Activated T-helper 2 cell treated with anti-CD3 and anti-CD28 coated beads, Interferon-gamma antibody, Interleukin-2, Interleukin-4, amounts not matched to agents 10 μg/mL and 5 μg/mL and 100 μg/mL, durations not matched to agents 14 hours and 24 hours and 36 hours (primary cell): ENCODE measurements at regions not wholly inside any gene's neighbourhood (a gene's known extent, or its start where the extent isn't known, plus 50 kb on each side); places are given as distances from the start of the nearest gene placed in this dataset.

Source experiments
- DNase-seq: peaks from one replicate; pipeline ENCODE4 v3.0.0; 2021; ENCODE audit warnings: low spot score
- H3K27ac Mint-ChIP-seq: one replicate; pipeline ENCODE4 v1.8.0; 2021; ENCODE audit warnings: mixed read lengths
- H3K27me3 Mint-ChIP-seq: one replicate; pipeline ENCODE4 v1.8.0; 2021; ENCODE audit warnings: low read depth, mixed read lengths
- H3K36me3 Mint-ChIP-seq: one replicate; pipeline ENCODE4 v1.8.0; 2021; ENCODE audit warnings: low read depth, mixed read lengths
- H3K4me1 Mint-ChIP-seq: one replicate; pipeline ENCODE4 v1.8.0; 2021; ENCODE audit warnings: low read depth, mixed read lengths
- H3K4me3 Mint-ChIP-seq: one replicate; pipeline ENCODE4 v1.8.0; 2021; ENCODE audit warnings: low read depth, mild to moderate bottlenecking, moderate library complexity, mixed read lengths
- H3K9me3 Mint-ChIP-seq: one replicate; pipeline ENCODE4 v1.8.0; 2021; ENCODE audit warnings: mixed read lengths
- intact Hi-C: fragments of 100-400 bp; cut with micrococcal nuclease; formaldehyde crosslinking; loops from one replicate; pipeline ENCODE4 v1.15.1; 2023

DNA sequence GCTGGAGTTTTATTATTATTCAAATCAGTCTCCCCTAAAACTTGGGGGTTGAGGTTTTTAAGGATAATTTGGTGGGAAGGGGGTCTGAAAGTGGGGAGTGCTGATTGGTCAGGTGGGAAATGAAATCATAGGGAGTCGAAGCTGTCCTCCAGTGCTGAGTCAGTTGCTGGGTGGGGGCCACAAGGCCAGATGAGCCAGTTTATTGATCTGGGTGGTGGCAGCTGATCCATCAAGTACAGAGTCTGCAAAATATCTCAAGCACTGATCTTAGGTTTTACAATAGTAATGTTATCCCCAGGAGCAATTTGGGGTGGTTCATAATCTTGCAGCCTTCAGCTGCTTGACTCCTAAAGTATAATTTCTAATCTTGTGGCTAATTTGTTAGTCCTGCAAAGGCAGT is 146.0 kb upstream of the SPACA1 start:
- Mint-ChIP-seq H3K9me3 (no peaks in the 10 kb centered on the region), H3K36me3 (no peaks in the 10 kb centered on the region), H3K4me1 (peaks cover 18% of the 10 kb centered on the region), H3K27ac (no peak overlapping the region), H3K27me3 (peaks cover 25% of the 10 kb centered on the region), H3K4me3 (no peak overlapping the region)
- intact Hi-C loops = loop anchor here (10.0 kb wide), 1 partner anchor 797 kb away; no protein-coding TSS in a partner anchor
- no peak for DNase-seq

- Mint-ChIP-seq H3K9me3 (no peaks in the 10 kb centered on the region), H3K4me1 (peaks cover 8% of the 10 kb centered on the region), H3K4me3 (no peak overlapping the region), H3K27me3 (peaks cover 18% of the 10 kb centered on the region), H3K36me3 (no peaks in the 10 kb centered on the region), H3K27ac (no peak overlapping the region)
- no peak for DNase-seq
- intact Hi-C loops = loop anchor here (10.0 kb wide), 1 partner anchor 795 kb away; no protein-coding TSS in a partner anchor
Observed at GRCh38 chr6:87900160-87900698, 147.4 kb upstream of the SPACA1 start.

GRCh38 chr6:87899499-87900147 is 148.0 kb upstream of the SPACA1 start:
- Mint-ChIP-seq H3K9me3 (no peaks in the 10 kb centered on the region), H3K27ac (no peak overlapping the region), H3K27me3 (peaks cover 22% of the 10 kb centered on the region), H3K36me3 (no peaks in the 10 kb centered on the region), H3K4me3 (no peak overlapping the region), H3K4me1 (peaks cover 7% of the 10 kb centered on the region)
- no peak for DNase-seq
- intact Hi-C loops = loop anchor here (10.0 kb wide), 1 partner anchor 795 kb away; no protein-coding TSS in a partner anchor

DNA sequence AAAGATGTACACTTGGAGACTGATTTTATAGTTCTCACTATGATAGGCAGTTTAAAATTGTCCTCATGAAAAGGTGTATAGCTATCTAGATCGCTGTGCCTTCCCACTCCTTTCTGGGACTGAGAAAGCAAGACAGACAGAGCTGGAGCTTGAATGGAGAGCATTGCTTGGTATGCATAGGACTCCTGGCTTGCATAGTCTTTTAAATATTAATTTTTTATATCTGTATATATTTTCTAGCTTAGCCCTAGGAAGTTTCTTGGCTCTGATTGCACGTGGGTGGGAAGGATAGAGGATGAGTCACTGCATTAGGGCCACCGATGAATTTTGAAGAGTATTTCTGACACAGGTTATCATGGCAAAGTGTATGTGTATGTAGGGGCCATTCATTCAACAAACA is 150.0 kb upstream of the SPACA1 start:
- Mint-ChIP-seq H3K4me1 (no peaks in the 10 kb centered on the region), H3K36me3 (no peaks in the 10 kb centered on the region), H3K4me3 (no peak overlapping the region), H3K27ac (no peak overlapping the region), H3K27me3 (peaks cover 19% of the 10 kb centered on the region), H3K9me3 (no peaks in the 10 kb centered on the region)
- no peak for DNase-seq
- intact Hi-C loops = no loop called here

DNA sequence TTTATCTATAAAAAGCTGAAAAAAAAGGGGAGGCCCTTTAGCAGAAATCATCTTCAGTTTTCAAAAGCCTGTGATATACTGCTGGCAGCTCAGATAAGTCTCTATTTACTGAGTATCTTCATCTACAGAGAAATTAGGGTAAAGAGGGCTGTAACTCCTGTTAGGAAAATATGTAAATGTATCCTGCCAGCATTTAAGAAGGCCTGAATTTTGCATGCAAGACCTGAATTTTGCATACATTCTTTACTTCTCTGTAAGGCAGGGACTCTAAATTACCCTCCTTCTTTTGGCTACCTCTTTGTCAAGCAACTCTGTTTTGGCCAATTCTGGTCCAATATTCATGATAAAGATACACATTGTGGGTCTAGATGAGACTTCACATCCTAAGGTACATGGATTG is 150.6 kb upstream of the SPACA1 start:
- DNase-seq = no peak
- intact Hi-C loops = no loop called here
- H3K4me3 Mint-ChIP-seq = no peak overlapping the region
- H3K9me3 Mint-ChIP-seq = no peaks in the 10 kb centered on the region
- H3K27ac Mint-ChIP-seq = no peak overlapping the region
- peaks cover 24% of the 10 kb centered on the region for H3K27me3 Mint-ChIP-seq
- H3K4me1 Mint-ChIP-seq = no peaks in the 10 kb centered on the region
- no peaks in the 10 kb centered on the region for H3K36me3 Mint-ChIP-seq

DNA sequence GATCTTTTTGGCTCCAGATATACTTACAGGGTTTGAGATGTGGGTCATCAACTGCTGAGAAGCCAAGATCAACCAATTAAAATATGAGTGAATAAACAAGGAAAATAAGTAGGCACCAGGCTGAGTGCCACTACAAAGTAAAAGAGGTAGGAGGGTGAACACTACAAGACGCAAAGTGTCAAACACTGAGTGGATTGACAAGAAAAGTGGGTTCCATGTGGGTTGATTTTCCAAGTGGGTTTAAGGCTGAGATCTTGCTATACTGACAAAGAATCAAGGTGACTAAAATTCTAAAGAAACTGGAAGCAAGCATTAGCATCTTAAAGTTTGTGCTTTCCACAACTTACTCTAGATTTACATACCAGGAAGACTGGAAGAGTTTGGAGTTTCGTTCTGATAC is 160.4 kb upstream of the SPACA1 start:
- Mint-ChIP-seq H3K36me3 (no peaks in the 10 kb centered on the region), H3K9me3 (peaks cover under 1% of the 10 kb centered on the region), H3K4me1 (no peaks in the 10 kb centered on the region), H3K27me3 (peaks cover 24% of the 10 kb centered on the region), H3K4me3 (no peak overlapping the region), H3K27ac (no peak overlapping the region)
- DNase-seq = no peak
- intact Hi-C loops = no loop called here

- Mint-ChIP-seq H3K9me3 (peaks cover 5% of the 10 kb centered on the region), H3K4me1 (no peaks in the 10 kb centered on the region), H3K4me3 (no peak overlapping the region), H3K36me3 (no peaks in the 10 kb centered on the region), H3K27ac (no peak overlapping the region), H3K27me3 (peaks cover 14% of the 10 kb centered on the region)
- intact Hi-C loops = no loop called here
- no peak for DNase-seq
Observed at GRCh38 chr6:87884203-87884602, 163.4 kb upstream of the SPACA1 start.

GRCh38 chr6:87881342-87881895 is 166.2 kb upstream of the SPACA1 start:
- Mint-ChIP-seq H3K27me3 (peaks cover 18% of the 10 kb centered on the region), H3K27ac (no peak overlapping the region), H3K4me1 (no peaks in the 10 kb centered on the region), H3K36me3 (no peaks in the 10 kb centered on the region), H3K4me3 (no peak overlapping the region), H3K9me3 (peaks cover 5% of the 10 kb centered on the region)
- DNase-seq = no peak
- intact Hi-C loops = no loop called here

DNA sequence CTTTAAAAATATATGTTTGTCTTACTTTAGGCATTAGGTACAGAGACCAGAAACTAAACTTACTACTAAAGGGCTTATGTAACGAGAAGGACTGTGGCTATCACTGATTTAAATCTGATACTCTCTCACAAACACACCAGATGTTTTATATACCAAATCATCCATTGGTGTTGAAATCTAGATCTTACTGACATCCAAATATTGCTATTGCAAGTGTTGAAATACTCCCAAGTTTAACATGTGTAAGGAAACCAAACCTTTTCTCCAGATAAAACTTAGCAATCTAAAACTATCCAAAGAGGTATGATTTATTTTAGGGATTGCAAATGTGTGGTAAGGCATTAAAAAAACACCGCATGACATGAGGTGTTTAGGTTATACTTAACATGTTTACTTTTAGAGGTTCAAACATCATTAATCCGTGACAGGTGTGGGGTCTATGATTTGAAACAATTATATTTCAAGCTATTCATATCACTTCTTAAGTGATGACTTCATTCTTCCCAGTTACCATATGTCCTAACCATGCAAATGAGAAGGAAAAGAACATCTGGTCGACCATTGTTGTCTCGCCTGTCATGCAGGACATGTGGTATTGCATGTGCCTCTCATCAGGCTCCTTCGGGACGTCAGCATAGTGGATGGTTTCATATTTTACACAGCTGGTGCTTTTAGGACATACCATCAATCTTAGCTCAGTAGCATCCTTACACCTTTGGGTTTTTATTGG is 168.3 kb upstream of the SPACA1 start:
- no peak overlapping the region for H3K4me3 Mint-ChIP-seq
- no peaks in the 10 kb centered on the region for H3K4me1 Mint-ChIP-seq
- H3K27ac Mint-ChIP-seq = no peak overlapping the region
- H3K9me3 Mint-ChIP-seq = peaks cover 5% of the 10 kb centered on the region
- intact Hi-C loops = no loop called here
- DNase-seq = no peak
- H3K27me3 Mint-ChIP-seq = peaks cover 28% of the 10 kb centered on the region
- H3K36me3 Mint-ChIP-seq = no peaks in the 10 kb centered on the region

DNA sequence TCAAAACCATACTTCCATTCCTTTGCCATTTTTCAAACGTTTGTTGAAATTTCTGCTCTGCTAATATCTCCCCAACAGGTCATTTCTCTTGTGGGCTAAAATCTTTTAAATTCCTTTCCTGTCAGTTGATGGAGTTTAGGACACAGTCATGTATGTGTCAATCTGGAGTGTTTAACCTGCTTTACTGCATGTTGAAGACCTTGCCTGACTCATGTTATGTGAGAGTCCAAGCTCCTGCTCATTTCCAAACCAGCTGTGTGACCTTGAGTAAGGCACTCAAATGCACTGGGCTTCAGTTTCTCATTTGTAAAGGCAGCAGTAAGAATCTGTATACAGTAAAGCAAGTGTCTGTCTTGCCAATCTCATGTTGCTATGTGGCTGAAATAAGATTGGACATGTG is 171.9 kb upstream of the SPACA1 start:
- Mint-ChIP-seq H3K27ac (no peak overlapping the region), H3K36me3 (no peaks in the 10 kb centered on the region), H3K4me1 (no peaks in the 10 kb centered on the region), H3K27me3 (peaks cover 31% of the 10 kb centered on the region), H3K4me3 (no peak overlapping the region), H3K9me3 (no peaks in the 10 kb centered on the region)
- intact Hi-C loops = no loop called here
- DNase-seq = no peak

GRCh38 chr6:87873556-87873955 is 171.5 kb upstream of the AKIRIN2 start:
- no peaks in the 10 kb centered on the region for H3K4me1 Mint-ChIP-seq

GRCh38 chr6:87870556-87870955 is 168.5 kb upstream of the AKIRIN2 start:
- Mint-ChIP-seq H3K27me3 (peaks cover 10% of the 10 kb centered on the region), H3K36me3 (no peaks in the 10 kb centered on the region)

More at GRCh38 chr6:87873556-87873955, 171.5 kb upstream of the AKIRIN2 start:
- DNase-seq = no peak
- H3K36me3 Mint-ChIP-seq = no peaks in the 10 kb centered on the region
- peaks cover 27% of the 10 kb centered on the region for H3K27me3 Mint-ChIP-seq
- intact Hi-C loops = no loop called here
- no peak overlapping the region for H3K4me3 Mint-ChIP-seq
- no peaks in the 10 kb centered on the region for H3K9me3 Mint-ChIP-seq
- no peak overlapping the region for H3K27ac Mint-ChIP-seq

More at GRCh38 chr6:87870556-87870955, 168.5 kb upstream of the AKIRIN2 start:
- no peak for DNase-seq
- Mint-ChIP-seq H3K4me3 (no peak overlapping the region), H3K9me3 (no peaks in the 10 kb centered on the region), H3K27ac (no peak overlapping the region), H3K4me1 (no peaks in the 10 kb centered on the region)
- intact Hi-C loops = no loop called here
